NCI-H2081 (cell line): ENCODE measurements at regions not wholly inside any gene's neighbourhood (a gene's known extent, or its start where the extent isn't known, plus 50 kb on each side); places are given as distances from the start of the nearest gene placed in this dataset.
"Not testable (repeated sequence)": the region's sequence is repeated elsewhere in the genome, so short reads cannot be mapped to it uniquely, and the experiment has no call there.

Experiments used
- DNase-seq, 2 experiments: peaks; one replicate each; lab custom pipeline; 2025; lab: John Stamatoyannopoulos, UW

DNA sequence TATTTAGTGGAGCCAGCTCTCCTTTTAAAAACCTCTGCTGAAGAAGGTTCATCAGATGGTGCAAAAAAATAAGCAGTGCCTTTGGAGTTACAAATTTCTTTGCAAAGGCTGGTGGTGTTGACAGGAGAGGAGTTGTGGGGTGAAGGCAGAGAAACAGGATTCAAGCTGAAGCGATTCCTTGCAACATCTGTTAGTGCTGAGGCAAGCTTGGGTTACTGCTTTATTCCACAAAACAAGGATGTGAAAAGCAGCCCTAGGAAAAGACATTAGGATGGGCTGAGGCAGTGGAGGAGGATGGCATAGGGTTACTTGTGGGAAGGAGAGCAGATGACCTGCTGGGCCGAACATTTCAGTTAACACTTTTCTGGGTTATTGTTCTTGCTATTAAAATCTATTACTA lies 390.7 kb downstream of the DLEU7 start:
- DNase-seq, result no peak

DNA sequence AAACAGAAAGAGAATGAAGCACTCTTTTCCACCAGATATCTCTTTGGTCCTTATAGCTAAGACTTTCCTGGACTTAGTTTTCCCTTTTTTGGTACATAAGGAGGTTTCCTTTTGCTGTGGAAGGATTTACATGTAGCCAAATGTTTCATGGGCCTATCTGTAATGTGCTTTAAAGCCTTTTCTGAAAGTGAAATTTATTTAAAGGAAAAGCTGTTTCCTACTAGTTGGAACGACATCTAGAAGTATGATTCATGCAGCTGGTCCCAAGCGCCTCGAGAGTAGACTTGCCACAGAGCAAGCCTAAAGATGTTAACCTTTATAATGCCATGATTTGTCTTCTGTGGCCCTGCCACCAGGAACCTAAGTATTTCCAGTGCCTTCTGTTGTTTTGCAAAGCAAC lies 390.3 kb downstream of the DLEU7 start:
- DNase-seq, result no peak

DNA sequence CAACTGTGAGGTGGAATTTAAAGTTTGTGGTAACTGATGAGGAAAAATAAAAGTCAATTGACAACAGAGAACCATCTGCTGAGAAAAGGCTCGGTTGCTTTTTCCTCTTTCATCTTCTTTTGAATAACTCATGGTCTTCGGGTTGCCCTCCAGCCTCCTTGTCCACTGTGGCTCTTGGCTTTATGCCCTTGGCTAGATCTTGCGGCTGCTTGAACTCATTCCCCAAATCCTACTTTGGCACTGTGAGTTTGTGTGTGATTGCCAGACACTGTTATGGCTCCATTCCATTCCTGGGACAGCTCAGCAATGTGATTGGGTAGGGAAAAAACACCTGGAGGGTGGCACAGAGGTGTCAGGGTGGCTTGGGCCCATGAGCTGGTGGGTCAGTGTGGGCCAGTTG lies 387.4 kb downstream of the DLEU7 start:
- no peak for DNase-seq

DNA sequence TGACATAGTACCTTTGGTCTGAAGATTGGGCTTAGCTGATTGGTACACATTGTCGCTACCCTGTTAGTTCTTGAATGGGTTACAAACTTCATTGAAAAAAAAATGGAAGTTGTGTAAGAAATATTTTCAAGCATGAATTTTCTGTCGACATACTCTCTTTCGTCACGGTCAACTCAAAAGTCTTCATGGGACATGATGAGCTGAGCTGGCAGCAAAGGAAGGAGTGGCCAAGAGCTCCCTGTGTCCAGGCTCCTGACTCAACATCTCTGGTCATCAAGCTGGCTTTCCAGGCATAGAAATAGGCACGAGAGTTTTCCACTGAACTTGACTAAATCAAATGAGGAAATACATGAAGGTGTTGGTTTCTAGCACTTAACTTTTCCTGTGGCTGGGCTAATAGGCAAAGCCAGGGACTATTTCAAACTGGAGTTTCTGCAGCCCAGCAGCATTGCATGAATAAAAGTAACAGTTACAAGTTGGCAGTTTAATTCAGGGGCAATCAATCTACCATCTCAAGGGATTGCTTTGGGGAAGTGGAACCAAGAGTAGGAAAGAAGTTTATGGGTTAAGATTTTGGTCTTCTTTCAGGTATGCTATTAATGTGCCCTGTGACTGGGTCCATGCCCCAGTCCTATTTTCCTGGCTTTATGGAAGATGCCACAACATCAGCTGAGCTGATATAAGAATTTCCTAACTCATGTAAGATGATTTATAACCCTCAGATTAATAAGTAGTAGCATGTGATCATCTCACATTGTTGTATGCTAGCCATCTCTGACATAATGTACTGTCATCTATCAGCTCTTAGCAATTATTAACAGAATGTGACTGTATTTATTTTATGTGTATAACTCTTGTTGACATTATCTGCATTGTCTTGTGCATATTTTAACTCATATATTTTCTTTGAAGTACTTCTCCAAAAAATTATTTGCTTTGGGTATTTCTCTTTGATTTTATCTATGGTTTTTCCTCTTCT lies 385.8 kb downstream of the DLEU7 start:
- no peak for DNase-seq

DNA sequence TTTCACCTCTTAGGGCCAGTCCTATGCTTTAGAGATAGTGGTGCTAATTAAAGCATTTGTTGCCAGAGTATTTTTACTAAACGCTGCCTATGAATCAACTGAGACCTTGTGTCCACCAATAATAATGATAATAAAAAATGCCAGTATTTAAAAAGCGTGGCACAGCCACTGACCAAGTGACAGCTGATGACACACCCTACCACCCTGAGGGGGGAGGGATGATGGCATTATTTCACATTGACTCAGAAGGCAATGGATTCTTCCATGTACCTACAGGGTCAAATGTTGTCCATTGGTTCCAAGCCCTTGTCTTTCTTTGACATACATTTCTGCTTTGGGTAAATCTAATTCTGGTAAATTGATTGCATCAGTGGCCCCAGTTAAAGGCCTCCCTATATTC lies 384.4 kb downstream of the DLEU7 start:
- no peak for DNase-seq

DNA sequence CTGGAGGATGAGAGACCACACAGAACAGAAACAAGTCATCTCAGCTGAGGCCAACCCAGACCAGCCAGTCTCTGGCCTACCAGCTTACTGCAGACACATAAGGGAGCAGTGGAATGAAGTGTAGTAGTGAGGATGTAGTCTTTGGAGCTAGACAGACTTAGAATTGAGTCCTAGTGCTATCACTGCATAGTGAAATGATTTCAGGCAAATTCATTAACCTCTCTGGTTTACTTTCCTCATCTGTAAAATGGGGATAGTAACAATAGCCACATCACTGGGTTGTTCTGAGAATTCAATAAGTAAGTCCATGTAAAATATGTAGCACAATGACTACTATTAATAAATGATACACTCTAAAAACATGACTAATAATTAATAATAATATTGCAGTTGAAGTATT lies 383.8 kb downstream of the DLEU7 start:
- DNase-seq, result no peak

DNA sequence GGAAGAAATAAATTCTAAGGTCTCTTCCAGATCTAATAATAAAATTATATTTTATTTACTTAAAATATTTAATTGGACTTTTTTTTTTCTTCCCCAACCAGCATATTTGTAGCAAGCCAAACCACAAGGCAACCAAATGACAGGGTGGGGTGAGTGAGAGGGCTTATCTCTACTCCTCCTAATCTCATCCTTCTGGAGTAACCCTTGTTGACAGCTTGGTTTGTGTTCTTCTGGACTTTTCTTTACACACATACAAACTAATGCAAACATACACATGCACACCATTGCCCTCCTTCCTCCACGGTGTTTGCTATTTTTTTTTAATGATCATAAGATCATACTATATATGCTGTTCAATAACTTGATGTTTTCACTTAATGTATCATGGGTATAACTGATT lies 383.1 kb downstream of the DLEU7 start:
- no peak for DNase-seq

DNA sequence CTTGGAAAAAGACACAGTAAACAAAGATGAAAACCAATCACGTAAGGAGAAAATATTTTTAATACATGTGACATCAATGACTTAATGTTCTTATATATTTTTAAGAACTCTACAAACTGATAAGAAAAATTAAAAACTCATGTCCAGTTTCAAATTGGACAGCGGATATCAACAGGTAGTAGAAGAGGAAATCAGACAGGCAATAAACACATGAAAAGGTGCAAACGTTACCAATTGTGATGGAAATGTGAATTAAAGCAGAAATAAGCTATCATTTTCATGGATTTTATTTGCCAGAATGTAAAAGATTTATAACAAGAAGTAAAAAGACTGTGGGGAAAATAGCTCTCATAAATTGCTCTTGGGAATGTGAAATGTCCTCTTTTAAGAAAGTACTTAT lies 382.3 kb downstream of the DLEU7 start:
- DNase-seq, result no peak

DNA sequence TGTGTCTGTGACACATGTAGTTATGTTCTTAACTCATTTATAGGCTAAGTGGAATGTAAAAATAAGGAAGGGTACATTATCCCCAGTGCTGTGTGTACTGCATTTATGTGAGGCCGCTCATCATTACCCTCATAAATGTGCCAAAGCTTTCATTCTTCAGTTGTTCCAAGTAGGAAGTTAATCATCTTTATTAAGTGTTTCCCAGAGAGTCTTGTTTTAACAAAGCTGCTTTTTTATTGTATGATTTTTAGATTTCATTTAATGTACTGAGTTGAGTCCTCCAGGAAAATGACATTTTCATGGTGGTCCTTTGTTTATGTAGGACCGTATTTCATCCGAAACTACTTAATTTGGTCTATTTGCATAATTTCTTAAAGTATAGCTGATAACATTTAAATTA lies 379.8 kb downstream of the DLEU7 start:
- no peak for DNase-seq

DNA sequence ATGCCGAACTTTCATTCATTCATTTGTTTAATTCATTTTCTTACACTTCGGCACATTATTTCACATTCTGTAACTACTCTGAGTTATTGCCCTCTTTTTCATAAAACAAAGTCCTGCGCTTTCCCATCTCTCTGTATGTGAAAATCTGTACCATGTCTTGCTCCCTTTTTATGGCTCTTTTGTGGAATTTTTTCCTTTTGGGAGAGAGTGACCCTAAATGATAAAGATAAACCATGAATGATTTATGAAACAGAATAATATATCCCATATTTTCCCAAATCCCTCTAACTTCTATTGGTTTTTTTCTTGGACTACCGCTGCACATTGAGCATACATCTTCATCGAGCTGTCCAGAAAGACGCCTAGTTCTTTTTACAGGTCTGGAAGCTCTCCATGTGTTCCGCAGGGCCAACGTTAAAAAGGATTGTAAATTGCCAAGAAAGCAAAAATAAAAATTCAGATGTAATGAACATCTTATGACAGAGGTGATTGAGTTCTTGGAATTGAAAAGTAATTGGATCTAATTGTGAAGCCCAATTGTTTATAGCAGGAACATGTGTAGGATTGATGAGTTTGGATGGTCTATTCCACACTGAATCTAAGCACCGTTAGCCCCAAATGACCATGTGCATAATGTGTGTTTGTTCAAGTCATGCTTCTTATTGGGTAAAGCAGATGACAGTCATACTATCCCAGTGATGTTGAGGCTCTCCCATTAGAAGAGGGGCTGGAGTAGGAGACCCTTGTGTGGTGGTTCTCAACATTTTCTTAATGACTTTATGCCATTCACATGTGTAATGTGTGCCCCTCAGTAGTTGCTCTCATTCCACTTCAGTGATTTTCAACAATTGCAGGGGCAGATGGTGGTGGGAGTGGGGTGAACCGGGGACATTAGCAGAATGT lies 378.9 kb downstream of the DLEU7 start:
- DNase-seq, result no peak

DNA sequence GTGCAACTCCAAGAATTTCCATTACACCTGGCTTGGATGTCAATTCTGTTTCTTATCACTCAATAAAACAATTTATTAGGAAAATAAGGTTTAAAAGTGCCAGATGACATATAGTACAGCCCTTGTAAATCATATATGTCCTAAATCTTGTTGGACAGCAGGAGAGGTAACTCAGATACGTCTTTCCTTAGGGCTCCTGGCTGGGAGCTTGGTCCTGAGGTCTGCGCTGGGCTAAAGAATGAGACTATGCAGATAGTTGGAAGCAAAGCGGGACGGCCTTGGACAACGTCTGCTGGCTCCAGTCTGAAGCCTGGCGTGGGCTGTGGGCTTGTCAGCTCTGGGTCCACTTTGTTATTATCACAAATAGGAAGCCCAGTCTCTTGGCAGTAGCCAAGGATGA lies 377.0 kb downstream of the DLEU7 start:
- DNase-seq, result no peak

DNA sequence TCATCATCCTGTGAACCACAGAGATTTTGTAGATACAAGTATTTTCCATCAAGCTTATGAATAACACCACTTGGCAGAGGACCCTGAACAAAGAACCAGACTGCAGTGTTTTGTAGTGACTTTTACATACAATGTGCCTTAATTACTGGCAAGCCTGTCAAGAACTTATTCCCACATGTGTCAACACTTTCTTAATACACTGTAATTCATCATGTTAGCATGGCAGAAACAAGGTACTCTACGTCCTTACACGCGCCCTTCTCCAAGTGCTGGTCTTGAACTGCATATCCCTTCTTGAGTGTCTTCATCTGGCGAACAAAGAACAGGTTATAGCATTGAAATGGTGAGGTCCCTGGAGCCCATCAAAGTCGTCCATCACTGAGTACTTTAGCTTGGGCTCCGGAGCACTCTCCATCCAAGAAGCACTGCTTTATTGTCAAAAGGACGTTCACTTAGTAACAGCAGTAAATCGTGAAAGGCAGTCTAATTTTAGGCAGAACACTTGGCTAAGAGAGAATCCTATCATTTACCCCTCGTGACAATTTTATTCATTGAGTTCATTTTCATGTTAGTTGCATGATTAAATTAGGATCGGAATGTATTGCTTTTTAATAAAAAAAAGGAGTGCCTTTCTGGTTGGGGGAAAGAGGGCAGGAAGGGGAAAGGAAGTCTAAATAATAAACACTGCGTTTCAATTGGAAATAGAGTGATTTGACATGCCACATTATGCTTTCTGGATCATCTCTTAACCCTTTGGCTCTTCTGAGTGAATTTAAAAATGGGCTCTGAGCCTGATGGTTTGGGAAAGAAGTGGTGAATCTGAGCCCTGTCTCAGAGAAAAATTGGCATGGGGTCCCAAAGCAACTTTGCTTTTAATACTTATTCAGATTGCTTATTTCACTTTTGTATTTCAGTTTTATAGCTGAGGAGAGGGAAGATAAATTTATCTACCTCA lies 376.1 kb downstream of the DLEU7 start:
- DNase-seq, result no peak

DNA sequence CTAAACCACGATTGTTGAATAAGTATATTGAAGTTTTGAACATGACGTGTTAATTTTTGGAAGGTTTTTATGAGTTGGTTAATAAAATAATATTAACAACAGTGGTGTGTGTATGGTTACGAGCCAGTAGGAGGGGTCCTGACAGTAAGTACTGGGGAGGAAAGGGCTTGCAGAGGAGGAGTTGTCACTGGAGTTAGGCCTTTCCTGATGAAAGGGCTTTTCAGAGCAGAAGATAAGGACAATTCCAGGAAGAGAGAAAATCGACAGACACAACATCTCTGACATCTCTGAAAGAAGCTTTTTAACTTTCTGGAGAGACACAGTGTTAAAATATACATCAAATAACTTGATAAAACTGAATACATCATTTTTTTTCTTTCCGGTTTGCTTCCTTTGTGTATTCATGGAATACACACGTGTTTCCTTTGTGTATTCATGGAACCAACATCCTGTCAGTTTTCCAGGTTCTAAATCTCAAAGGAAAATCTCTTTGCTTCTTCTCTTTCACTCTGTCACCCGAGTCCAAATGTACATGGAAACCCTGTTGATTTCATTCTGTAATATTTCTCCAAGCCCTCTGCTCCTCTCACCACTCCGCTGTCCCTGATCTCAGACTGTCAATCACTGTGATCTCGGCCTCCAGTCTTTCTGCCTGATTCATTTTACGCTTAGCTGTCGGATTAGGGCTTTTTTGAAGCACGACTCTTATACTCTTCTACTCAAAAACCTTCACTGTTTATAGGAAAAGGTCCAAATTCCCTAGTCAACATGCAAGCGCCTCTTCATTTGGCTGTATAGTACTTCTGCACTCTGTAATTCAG lies 374.4 kb downstream of the DLEU7 start:
- DNase-seq, result no peak

DNA sequence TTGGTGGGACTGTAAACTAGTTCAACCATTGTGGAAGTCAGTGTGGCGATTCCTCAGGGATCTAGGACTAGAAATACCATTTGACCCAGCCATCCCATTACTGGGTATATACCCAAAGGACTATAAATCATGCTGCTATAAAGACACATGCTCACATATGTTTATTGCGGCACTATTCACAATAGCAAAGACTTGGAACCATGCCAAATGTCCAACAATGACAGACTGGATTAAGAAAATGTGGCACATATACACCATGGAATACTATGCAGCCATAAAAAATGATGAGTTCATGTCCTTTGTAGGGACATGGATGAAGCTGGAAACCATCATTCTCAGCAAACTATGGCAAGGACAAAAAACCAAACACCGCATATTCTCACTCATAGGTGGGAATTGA lies 370.4 kb downstream of the DLEU7 start:
- DNase-seq, result not testable (repeated sequence)

DNA sequence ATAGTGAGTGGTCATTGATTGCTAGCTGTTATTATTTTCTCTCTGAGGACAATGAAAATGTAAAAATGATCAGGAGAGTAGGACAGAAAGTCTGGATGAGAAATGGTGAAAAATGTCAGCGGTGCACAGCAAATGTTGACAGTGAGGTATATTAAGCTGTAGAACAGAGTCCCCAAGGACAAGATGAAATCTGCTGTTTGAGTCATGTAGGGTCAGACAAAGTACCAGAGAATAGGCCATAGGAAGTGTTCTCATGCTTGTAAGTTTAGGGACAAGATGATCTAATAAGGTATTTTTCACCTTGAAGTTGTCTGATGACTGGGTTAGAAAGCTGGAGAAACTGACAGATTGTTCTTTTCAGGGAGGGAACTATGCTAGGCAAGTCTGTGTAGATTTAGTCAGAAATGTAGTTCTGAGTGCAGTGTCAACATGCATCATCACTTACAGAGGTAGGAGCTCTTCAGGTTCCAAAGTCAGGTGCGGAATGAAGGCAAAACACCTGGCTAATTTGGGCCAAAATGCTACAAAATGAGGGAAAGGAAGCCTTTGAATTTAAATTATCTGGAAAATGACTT lies 369.3 kb downstream of the DLEU7 start:
- no peak for DNase-seq

DNA sequence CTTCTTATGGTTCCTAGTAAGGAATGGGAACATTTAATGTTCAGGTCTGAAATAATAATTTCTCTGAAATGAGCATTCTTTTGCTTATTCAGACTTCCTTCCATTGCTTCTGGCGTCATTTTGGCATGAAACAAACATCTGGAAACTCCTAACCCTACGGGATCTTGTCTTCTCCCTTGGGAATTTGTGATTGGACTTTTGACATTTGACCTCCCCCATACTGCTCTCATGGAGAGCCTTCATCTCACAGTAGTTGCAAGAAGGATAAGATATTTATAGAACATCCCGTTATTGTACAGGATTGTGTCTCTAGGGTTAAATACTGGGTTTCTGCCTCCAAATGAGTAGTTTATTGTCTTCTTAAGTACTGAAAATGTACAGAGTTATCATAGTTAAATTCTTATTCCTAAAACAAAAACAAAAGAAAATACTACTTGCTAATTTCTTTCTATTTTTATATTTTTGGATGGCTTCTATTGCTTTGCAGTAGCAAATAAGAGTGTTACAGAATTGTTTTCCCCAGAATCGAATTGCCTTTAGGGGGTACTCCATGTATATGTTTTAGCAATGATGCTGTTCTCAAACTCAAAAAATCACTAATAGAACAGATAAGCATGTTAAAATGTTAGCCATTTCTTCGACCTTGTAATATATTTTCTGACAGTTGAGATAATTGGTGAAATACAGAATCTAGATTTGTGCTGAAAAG lies 366.8 kb downstream of the DLEU7 start:
- no peak for DNase-seq

DNA sequence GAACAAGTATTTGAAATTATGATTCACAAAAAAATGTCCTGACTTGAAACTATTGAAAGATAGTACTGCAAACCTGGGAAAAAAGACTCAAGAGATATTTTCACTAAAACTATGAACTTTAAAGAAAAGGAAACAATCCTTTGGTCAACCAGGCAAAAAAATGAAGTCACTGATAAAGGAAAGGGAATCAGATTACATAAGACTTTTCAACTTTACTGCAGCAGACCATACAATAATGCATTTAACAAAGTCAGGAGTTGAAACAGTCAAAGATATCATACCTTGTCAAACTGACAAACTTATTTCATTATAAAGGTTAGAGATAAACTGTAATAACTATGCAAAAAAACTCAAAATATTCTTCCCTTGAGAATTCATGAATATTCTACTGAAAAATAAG lies 361.6 kb downstream of the DLEU7 start:
- DNase-seq, result no peak

DNA sequence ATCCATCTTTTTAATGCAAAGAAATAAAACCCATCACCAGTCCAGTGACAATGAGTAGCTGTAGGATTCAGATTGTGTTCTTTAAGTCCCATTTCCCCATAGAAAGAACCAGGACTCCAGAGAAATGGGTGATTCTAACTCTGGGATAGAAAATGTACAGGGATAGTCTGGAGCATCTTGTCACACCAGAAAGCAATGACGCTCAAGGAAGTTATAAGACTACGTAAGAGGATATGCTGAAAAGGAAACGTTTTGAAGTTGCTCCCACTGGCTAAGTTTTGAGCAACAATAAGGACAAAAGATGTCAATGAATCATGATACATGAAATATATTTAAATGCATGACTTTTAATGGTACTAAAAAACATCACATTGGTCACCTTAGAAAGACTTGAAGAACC lies 360.1 kb downstream of the DLEU7 start:
- no peak for DNase-seq

DNA sequence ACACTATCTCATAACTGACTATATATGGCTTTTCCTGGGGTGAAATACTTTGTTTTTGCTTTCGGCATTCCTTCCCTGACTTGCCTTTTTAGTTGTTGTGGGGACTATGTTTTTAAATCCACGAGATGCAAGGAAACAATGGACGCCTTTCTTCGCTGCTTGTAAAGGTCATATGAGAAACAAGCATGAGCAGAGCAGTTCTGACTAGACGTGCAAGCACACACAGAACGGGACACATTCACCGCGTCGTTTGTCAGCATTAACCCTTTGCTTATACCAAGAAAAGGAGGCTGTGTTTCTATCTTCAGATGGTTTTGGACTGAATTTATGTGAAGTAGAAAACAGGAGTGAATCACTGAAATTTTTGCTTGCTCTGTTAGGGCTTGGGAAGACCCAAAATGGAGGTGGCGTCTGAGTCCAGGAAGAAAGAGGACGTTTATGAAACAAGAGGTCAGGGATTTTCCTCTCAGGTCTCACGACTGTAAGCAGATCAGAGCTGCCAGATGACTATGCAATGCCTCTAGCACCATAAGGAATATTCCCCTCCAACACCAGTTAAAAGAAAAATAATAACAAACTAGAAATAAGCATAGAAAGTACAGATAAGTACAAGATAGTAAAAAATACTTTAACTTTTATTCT lies 358.9 kb downstream of the DLEU7 start:
- no peak for DNase-seq
